GM20000 (cell line): ENCODE measurements at regions not wholly inside any gene's neighbourhood (a gene's known extent, or its start where the extent isn't known, plus 50 kb on each side); places are given as distances from the start of the nearest gene placed in this dataset.

Experiments
- DNase-seq: peaks from one replicate; pipeline ENCODE4 v3.0.0; 2012; ENCODE audit warnings: low spot score
- TF ChIP-seq, protein P1 (sequence below): IDR thresholded peaks from 2 replicates; pipeline ENCODE4 v1.5.1; 2012; ENCODE audit warnings: mild to moderate bottlenecking, control low read depth; ENCODE audit errors: extremely low read depth, missing control alignments

DNA sequence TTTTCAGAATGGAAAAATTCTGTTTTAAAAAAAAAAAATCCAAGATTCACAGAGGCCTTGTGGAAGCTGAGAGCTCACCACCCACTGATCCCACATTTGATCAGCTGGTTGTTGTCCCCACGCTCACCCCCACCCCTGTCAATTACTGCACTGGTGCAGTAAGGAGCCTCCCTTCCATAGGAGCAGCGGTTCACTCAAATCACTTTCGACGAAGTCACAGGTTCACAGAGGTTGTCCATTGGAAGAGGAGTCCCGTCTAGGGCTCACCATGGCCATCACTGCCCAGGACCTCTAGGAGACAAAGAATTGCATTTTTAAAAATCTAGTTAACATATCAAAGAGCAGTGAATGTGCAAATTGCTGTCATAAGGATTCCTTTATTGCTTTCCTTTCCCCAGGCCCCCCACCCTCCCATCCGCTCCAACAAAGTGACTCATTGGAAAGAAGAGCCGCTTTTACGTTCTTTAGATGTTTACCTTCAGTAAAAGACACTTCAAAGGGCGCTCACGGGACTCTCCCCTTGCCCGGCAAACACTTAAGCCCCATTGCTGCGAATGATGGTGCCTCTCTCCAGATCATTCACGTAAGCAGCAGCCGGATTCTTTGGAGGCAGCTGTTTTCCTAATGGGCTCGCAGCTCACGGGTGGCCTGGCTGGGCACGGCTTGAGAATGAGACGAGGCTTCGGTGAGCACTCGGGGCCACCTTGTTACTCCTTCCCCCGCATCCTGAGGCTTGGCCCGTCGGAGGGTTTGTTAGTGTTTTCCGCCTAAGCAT, 165.5 kb upstream of the SALL3 start:
- DNase-seq = no peak
- TF ChIP-seq, protein P1, sequence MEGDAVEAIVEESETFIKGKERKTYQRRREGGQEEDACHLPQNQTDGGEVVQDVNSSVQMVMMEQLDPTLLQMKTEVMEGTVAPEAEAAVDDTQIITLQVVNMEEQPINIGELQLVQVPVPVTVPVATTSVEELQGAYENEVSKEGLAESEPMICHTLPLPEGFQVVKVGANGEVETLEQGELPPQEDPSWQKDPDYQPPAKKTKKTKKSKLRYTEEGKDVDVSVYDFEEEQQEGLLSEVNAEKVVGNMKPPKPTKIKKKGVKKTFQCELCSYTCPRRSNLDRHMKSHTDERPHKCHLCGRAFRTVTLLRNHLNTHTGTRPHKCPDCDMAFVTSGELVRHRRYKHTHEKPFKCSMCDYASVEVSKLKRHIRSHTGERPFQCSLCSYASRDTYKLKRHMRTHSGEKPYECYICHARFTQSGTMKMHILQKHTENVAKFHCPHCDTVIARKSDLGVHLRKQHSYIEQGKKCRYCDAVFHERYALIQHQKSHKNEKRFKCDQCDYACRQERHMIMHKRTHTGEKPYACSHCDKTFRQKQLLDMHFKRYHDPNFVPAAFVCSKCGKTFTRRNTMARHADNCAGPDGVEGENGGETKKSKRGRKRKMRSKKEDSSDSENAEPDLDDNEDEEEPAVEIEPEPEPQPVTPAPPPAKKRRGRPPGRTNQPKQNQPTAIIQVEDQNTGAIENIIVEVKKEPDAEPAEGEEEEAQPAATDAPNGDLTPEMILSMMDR = no peak

DNA sequence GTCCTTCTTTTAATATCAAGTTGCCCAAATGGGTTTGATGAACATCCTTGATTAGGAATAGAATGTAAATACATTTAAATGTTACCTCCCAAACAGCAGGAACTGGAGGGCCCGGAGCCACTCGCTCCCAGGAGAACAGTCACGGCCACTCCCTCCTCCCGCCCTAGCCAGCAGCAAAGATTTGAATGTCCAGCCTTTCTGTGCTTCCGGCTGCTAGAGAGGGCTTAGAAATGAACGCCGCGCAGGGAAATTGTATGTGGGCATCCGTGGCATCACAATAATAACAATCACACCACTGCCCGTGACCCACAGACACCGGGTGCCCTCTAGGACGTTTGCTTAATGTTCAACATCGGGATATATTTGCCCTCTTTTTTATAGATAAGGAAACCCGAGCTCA, 164.9 kb upstream of the SALL3 start:
- no peak for DNase-seq
- TF ChIP-seq, protein P1 = no peak

DNA sequence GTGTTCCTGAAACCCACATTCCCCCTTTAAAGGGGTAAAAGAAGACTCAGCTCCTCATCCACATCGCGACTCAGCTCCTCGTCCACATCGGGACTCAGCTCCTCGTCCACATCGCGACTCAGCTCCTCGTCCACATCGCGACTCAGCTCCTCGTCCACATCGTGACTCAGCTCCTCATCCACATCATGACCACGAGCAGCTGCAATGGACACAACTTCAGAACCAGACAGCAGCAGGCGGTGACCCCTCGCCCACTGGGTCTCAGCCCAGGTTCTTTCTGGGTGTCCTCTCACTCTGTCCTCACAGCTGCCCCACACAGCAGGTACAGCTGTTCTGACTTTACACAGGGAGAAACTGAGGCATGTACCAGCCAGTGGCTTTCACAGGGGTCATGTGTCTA, 163.5 kb upstream of the SALL3 start:
- TF ChIP-seq, protein P1 = no peak
- DNase-seq = no peak

DNA sequence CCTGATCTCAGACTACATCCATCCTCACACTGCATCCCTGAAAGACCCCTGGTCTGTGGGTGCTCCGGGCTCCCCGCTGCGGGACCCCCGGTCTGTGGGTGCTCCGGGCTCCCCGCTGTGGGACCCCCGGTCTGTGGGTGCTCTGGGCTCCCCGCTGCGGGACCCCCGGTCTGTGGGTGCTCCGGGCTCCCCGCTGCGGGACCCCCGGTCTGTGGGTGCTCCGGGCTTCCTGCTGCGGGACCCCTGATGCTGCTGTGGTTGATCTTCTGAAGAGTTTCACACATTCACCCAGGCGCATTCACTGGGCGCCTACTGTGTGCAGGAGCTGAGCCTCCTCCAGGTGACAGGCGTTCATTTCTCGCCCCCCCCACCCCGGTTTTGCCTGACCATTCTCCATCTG, 162.7 kb upstream of the SALL3 start:
- TF ChIP-seq, protein P1 = no peak
- no peak for DNase-seq

DNA sequence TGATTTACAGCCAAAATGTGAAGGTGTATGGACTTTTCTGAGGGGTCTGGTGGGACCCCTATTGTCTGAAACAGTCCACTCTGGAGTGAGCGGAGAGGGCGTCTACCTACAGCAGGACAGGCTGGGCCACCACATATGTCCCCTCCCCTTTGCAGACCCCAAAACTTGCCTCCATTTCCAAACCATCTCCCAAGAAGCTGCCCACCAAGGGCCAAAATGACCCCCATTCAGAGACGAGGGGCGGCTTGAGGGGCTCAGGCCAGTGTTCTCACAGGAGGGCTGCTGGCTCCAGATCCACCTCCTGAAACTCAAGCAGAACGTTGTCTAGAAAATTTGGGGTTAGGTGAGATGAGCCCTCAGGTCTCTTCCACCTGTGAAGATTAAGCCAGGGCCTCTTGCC, 161.1 kb upstream of the SALL3 start:
- DNase-seq = no peak
- TF ChIP-seq, protein P1 = no peak

DNA sequence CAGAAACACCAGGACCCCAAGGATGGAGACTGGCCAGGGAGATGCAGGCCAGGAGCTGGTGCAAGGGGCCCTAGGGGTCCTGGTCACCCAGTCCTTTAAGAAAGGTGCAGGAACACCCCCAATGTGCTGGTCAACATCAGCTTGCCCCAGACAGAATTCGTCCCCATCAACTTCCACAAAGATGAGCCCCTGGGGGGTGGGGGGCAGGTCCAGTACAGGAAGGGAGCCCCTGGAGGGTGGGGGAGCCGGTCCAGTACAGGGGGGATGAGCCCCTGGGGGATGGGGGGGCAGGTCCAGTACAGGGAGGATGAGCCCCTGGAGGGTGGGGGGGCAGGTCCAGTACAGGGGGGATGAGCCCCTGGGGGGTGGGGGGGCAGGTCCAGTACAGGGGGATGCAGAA, 160.7 kb upstream of the SALL3 start:
- TF ChIP-seq, protein P1 = no peak
- no peak for DNase-seq

DNA sequence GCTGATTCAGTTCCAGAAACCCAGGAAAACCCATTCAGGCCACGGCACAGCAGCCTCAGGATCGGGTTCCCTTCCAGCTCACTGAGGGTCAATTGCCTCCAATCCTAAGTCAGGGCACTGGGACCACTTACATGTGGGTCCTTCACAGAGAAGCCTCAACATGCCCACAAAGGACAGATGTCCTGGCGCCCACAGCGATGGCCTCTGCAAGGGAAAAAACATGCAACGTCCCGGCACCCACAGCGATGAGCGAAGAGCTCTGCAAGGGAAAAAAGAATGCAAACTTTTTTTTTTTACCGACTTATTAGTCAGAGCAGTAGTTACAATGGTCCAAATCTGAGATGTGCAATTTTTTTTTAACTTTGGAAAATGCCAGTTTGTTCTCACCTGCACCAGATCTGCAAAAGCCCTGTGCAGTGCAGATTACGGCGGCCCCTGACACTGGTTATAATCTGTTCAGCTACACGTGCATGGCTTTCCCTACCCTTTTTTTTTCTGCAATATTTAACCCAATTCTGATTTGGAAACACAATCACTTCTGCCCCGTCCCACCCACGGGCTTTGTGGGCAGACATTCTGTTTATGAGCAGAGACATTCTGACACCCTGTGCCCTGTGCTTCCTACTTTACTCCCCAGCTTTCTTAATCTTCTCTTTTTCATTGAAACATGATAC, 159.3 kb upstream of the SALL3 start:
- DNase-seq = no peak
- TF ChIP-seq, protein P1 = no peak
